PC-3 (cell line): ENCODE measurements at regions not wholly inside any gene's neighbourhood (a gene's known extent, or its start where the extent isn't known, plus 50 kb on each side); places are given as distances from the start of the nearest gene placed in this dataset.
"Not testable (repeated sequence)": the region's sequence is repeated elsewhere in the genome, so short reads cannot be mapped to it uniquely, and the experiment has no call there.

Source experiments
- ATAC-seq: fragments of 200-7000 bp; cut with Tn5 transposase; 2 replicates; pipeline ENCODE4 v1.9.1; 2020; ENCODE audit warnings: mild to moderate bottlenecking, moderate library complexity
- BruUV-seq: library from RNA; stranded (reverse); fragments of 400-500 nt; replicated peaks from 2 replicates; lab custom pipeline; 2021; lab: Mats Ljungman, UMichigan
- CTCF ChIA-PET: fragments of 300-600 bp; sonication (Branson Sonifier 250); formaldehyde crosslinking; loops from one replicate; lab custom pipeline; 2022; ENCODE audit warnings: antibody characterized with exemption; lab: Charles Lee
- POLR2A ChIA-PET: fragments of 300-600 bp; sonication (Branson Sonifier 250); formaldehyde crosslinking; loops from one replicate; lab custom pipeline; 2022; ENCODE audit warnings: antibody characterized with exemption; ENCODE audit not compliant: unreplicated experiment; lab: Charles Lee
- DNase-seq: peaks from one replicate; pipeline ENCODE4 v3.0.0-alpha.2; 2015
- H2AFZ ChIP-seq: fragments of 300-600 bp; sonication (generic); 2 replicates; pipeline ENCODE4 v1.6.0; 2016; ENCODE audit warnings: antibody characterized with exemption, low read length
- H3F3A ChIP-seq: fragments of 300-600 bp; sonication (generic); one replicate; pipeline ENCODE4 v1.6.0; 2017; ENCODE audit warnings: antibody characterized with exemption, low read length, control low read depth, mild to moderate bottlenecking; ENCODE audit not compliant: unreplicated experiment
- H3K27ac ChIP-seq: fragments of 300-600 bp; sonication (generic); 2 replicates; pipeline ENCODE4 v1.5.1; 2016; ENCODE audit warnings: mild to moderate bottlenecking, low read length
- H3K27me3 ChIP-seq: fragments of 300-600 bp; sonication (generic); 2 replicates; pipeline ENCODE4 v1.6.1; 2016; ENCODE audit warnings: low read length, mixed read lengths
- H3K36me3 ChIP-seq: fragments of 300-600 bp; sonication (generic); 2 replicates; pipeline ENCODE4 v1.6.1; 2016; ENCODE audit warnings: low read depth, mixed run types, low read length, mixed read lengths
- H3K4me1 ChIP-seq: fragments of 300-600 bp; sonication (generic); 2 replicates; pipeline ENCODE4 v1.5.1; 2016; ENCODE audit warnings: low read length; ENCODE audit not compliant: insufficient read depth
- H3K4me2 ChIP-seq: fragments of 300-600 bp; sonication (generic); 2 replicates; pipeline ENCODE4 v1.6.0; 2016; ENCODE audit warnings: low read length
- H3K4me3 ChIP-seq: fragments of 300-600 bp; sonication (generic); 2 replicates; pipeline ENCODE4 v1.5.1; 2016; ENCODE audit warnings: mild to moderate bottlenecking, low read length, mixed read lengths
- H3K79me2 ChIP-seq: fragments of 300-600 bp; sonication (generic); 2 replicates; pipeline ENCODE4 v1.6.1; 2017; ENCODE audit warnings: low read length, mixed read lengths
- H3K9ac ChIP-seq: fragments of 300-600 bp; sonication (generic); 2 replicates; pipeline ENCODE4 v1.6.0; 2016; ENCODE audit warnings: mild to moderate bottlenecking, low read length
- H3K9me2 ChIP-seq: fragments of 300-600 bp; sonication (generic); replicated peaks from 2 replicates; pipeline ENCODE4 v1.6.1; 2016; ENCODE audit warnings: mixed run types, low read length, mixed read lengths
- H3K9me3 ChIP-seq: fragments of 300-600 bp; sonication (generic); 2 replicates; pipeline ENCODE4 v1.6.1; 2016; ENCODE audit warnings: low read length, mixed read lengths
- H4K20me1 ChIP-seq: fragments of 300-600 bp; sonication (generic); 2 replicates; pipeline ENCODE4 v1.6.1; 2016; ENCODE audit warnings: low read length, mixed read lengths
- CTCF ChIP-seq: fragments of 300-600 bp; sonication (generic); conservative IDR thresholded peaks from 2 replicates; pipeline ENCODE4 v1.5.1; 2017; ENCODE audit warnings: antibody characterized with exemption, low read depth, mild to moderate bottlenecking, low read length
- EZH2 ChIP-seq: fragments of 300-600 bp; sonication (generic); IDR thresholded peaks from one replicate; pipeline ENCODE4 v1.6.1; 2017; ENCODE audit warnings: antibody characterized with exemption, mild to moderate bottlenecking, low read length; ENCODE audit not compliant: unreplicated experiment
- EZH2phosphoT487 ChIP-seq: fragments of 300-600 bp; sonication (generic); IDR thresholded peaks from 2 replicates; pipeline ENCODE4 v1.6.1; 2018; ENCODE audit warnings: mild to moderate bottlenecking, antibody characterized with exemption, low read length, borderline replicate concordance
- intact Hi-C: fragments of 100-400 bp; cut with micrococcal nuclease; formaldehyde crosslinking; loops from 2 replicates; pipeline ENCODE4 v1.9.0; 2023

DNA sequence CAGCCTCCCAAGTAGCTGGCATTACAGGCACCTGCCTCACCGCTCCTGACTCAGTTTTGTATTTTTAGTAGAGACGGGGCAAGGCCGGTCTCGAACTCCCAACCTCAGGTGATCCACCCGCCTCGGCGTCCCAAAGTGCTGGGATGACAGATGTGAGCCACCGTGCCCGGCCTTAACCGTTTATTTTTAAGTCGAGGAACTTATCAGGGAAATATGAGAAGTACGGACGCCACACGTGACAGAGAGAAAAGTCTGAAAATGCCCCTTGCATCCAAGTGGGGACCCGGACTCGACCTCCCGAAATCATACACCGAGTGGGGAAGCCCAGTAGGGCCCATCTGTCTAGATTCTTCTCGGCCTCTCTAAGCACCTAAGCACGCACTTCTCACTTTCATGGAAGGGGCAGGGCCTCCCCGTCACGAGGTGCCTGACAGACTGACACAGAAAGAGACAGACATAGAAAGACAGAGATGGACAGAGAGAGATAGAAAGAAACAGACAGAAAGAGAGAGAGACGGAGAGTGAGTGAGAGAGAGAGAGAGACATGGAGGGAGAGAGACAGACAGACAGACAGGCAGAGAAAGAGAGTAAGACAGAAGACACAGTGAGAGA lies 756.5 kb upstream of the DEFB115 start:
- no TSS peak for BruUV-seq
- ChIA-PET POLR2A (no interaction called here), CTCF (no interaction called here)
- no peak for ATAC-seq
- intact Hi-C loops: no loop called here
- H3K36me3 ChIP-seq: no peaks in the 10 kb centered on the region
- H3K27me3 ChIP-seq: peaks cover 15% of the 10 kb centered on the region; the same call in 1 of the 2 replicates
- no peak overlapping the region for H3K4me2 ChIP-seq
- no peaks in the 10 kb centered on the region for H3K79me2 ChIP-seq
- no peaks in the 10 kb centered on the region for H3F3A ChIP-seq
- H2AFZ ChIP-seq: no peak overlapping the region
- H3K9ac ChIP-seq: no peak overlapping the region
- TF ChIP-seq EZH2 (no peak), CTCF (no peak), EZH2phosphoT487 (no peak)
- H3K4me1 ChIP-seq: no peaks in the 10 kb centered on the region
- no peak overlapping the region for H3K4me3 ChIP-seq
- H3K9me2 ChIP-seq: no peaks in the 10 kb centered on the region
- H4K20me1 ChIP-seq: no peaks in the 10 kb centered on the region
- no peak overlapping the region for H3K27ac ChIP-seq
- H3K9me3 ChIP-seq: no peaks in the 10 kb centered on the region
- DNase-seq: no peak

DNA sequence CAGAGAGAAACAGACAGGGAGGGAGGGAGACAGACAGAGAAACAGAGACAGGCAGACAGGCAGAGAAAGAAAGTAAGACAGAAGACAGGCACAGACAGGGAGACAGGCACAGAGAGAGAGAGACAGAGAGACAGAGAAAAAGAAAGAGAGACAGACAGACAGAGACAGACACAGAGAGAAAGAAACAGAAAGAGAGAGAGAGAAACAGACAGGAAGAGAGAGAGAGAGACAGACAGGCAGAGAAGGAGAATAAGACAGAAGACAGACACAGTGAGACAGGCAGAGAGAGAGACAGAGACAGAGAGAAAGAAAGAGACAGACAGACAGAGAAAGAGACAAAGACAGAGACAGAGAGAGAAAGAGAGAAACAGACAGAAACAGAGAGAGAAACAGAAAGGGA lies 754.8 kb upstream of the DEFB115 start:
- intact Hi-C loops: no loop called here
- Histone ChIP-seq H3K79me2 (no peaks in the 10 kb centered on the region), H3K9me3 (no peaks in the 10 kb centered on the region), H2AFZ (no peak overlapping the region), H3K27ac (no peak overlapping the region), H3K9me2 (no peaks in the 10 kb centered on the region), H4K20me1 (no peaks in the 10 kb centered on the region), H3F3A (no peaks in the 10 kb centered on the region), H3K36me3 (no peaks in the 10 kb centered on the region), H3K4me3 (no peak overlapping the region), H3K27me3 (peaks cover 15% of the 10 kb centered on the region; the same call in 1 of the 2 replicates), H3K4me1 (no peaks in the 10 kb centered on the region), H3K9ac (no peak overlapping the region), H3K4me2 (no peak overlapping the region)
- no peak for DNase-seq
- CTCF ChIA-PET: no interaction called here
- no TSS peak for BruUV-seq
- ATAC-seq: no peak
- TF ChIP-seq EZH2: no peak
- TF ChIP-seq CTCF: no peak
- TF ChIP-seq EZH2phosphoT487: no peak
- POLR2A ChIA-PET: no interaction called here

GRCh38 chr20:30503204-30503603 lies 754.3 kb upstream of the DEFB115 start:
- H3K36me3 ChIP-seq, H3K27ac ChIP-seq, intact Hi-C loops, ATAC-seq, H4K20me1 ChIP-seq, H3K4me3 ChIP-seq, DNase-seq, H3K4me2 ChIP-seq, H3K79me2 ChIP-seq, H3F3A ChIP-seq, CTCF ChIA-PET, H3K9me3 ChIP-seq, H2AFZ ChIP-seq, POLR2A ChIA-PET, H3K4me1 ChIP-seq, H3K9ac ChIP-seq, H3K9me2 ChIP-seq, BruUV-seq: not testable (repeated sequence)
- peaks cover 15% of the 10 kb centered on the region; the same call in 1 of the 2 replicates for H3K27me3 ChIP-seq
